HCT116 (cell line): ENCODE measurements at regions not wholly inside any gene's neighbourhood (a gene's known extent, or its start where the extent isn't known, plus 50 kb on each side); places are given as distances from the start of the nearest gene placed in this dataset.
A peak's percentile ranks its signal among the peaks of the same experiment; 100 is the strongest.

Source experiments
- ATAC-seq: fragments of 200-7000 bp; cut with Tn5 transposase; 2 replicates; pipeline ENCODE4 v1.9.1; 2020; ENCODE audit warnings: mild to moderate bottlenecking, moderate library complexity
- BruUV-seq: library from RNA; stranded (reverse); fragments of 400-500 nt; replicated peaks from 2 replicates; lab custom pipeline; 2021; lab: Mats Ljungman, UMichigan
- CTCF ChIA-PET: fragments of 300-600 bp; sonication (Branson Sonifier 250); formaldehyde crosslinking; loops from one replicate; lab custom pipeline; 2021; ENCODE audit warnings: antibody characterized with exemption; lab: Charles Lee
- POLR2A ChIA-PET: fragments of 300-600, 350-600 bp; sonication (Branson Sonifier 250); formaldehyde crosslinking; loops from one replicate; lab custom pipeline; 2021; ENCODE audit warnings: antibody characterized with exemption; lab: Charles Lee
- RAD21 ChIA-PET, 2 experiments: fragments of 300-600 bp; sonication (Branson Sonifier 250); formaldehyde crosslinking; loops; one replicate each; lab custom pipeline; 2023; ENCODE audit warnings: low total read pairs in 2 of 2; ENCODE audit not compliant: uncharacterized antibody in 2 of 2, unreplicated experiment in 2 of 2, low non-redundant PET in 1 of 2; lab: Charles Lee
- DNase-seq: peaks from one replicate; pipeline ENCODE4 v3.0.0-alpha.2; 2010; ENCODE audit warnings: low read depth, low spot score
- H2AFZ ChIP-seq: fragments of 200-600 bp; shearing (Covaris generic), sonication (generic); 2 replicates; pipeline ENCODE4 v1.6.1; 2017; ENCODE audit warnings: low read depth, mixed run types, mixed read lengths, antibody characterized with exemption, low read length; ENCODE audit not compliant: poor library complexity, severe bottlenecking
- H3K27ac ChIP-seq: 2 replicates; pipeline ENCODE4 v1.5.1; 2012; ENCODE audit warnings: low read depth, low read length
- H3K27me3 ChIP-seq: fragments of 200-600 bp; sonication (generic); 2 replicates; pipeline ENCODE4 v1.6.1; 2016; ENCODE audit warnings: mixed run types, low read length, mixed read lengths; ENCODE audit not compliant: insufficient read depth
- H3K36me3 ChIP-seq, 2 experiments: fragments of 200-500 bp in 1 of 2; fragments of 200-600 bp in 1 of 2; sonication (Bioruptor generic) in 1 of 2; sonication (generic) in 1 of 2; 2 replicates each; pipeline versions ENCODE4 v1.5.1 to v1.6.1; 2014 to 2016; ENCODE audit warnings: low read length in 2 of 2, inconsistent platforms in 1 of 2, mixed read lengths in 1 of 2, mixed run types in 1 of 2; ENCODE audit not compliant: insufficient read depth in 2 of 2, control insufficient read depth in 1 of 2
- H3K4me1 ChIP-seq, 2 experiments: fragments of 200-600 bp in 1 of 2; sonication (generic) in 1 of 2; 2 replicates each; pipeline versions ENCODE4 v1.5.1 to v1.6.1; 2012 to 2017; ENCODE audit warnings: low read length in 2 of 2, inconsistent platforms in 1 of 2, mild to moderate bottlenecking in 1 of 2, mixed read lengths in 1 of 2, mixed run types in 1 of 2, moderate library complexity in 1 of 2; ENCODE audit not compliant: insufficient read depth in 2 of 2, control insufficient read depth in 1 of 2
- H3K4me2 ChIP-seq: fragments of 200-600 bp; sonication (generic); 2 replicates; pipeline ENCODE4 v1.6.1; 2017; ENCODE audit warnings: mixed run types, low read length, mixed read lengths
- H3K4me3 ChIP-seq, 2 experiments: fragments of 200-600 bp in 1 of 2; sonication (generic) in 1 of 2; replicated peaks in 1 of 2; 2 replicates each; pipeline ENCODE4 v1.5.1; 2011 to 2016; ENCODE audit warnings: low read length in 2 of 2, control low read depth in 1 of 2, low read depth in 1 of 2, mild to moderate bottlenecking in 1 of 2, mixed read lengths in 1 of 2, mixed run types in 1 of 2
- H3K79me2 ChIP-seq: fragments of 200-600 bp; sonication (generic); 2 replicates; pipeline ENCODE4 v1.6.1; 2017; ENCODE audit warnings: mild to moderate bottlenecking, mixed run types, low read length, moderate library complexity, mixed read lengths; ENCODE audit not compliant: insufficient read depth
- H3K9ac ChIP-seq: fragments of 200-600 bp; sonication (generic); 2 replicates; pipeline ENCODE4 v1.6.1; 2016; ENCODE audit warnings: low read length, mixed read lengths
- H3K9me2 ChIP-seq: fragments of 200-600 bp; sonication (generic), shearing (Covaris generic); 2 replicates; pipeline ENCODE4 v1.6.1; 2017; ENCODE audit warnings: mixed run types, mild to moderate bottlenecking, moderate library complexity; ENCODE audit not compliant: insufficient read depth
- H3K9me3 ChIP-seq, 2 experiments: fragments of 200-500 bp in 1 of 2; fragments of 200-600 bp in 1 of 2; sonication (Bioruptor generic) in 1 of 2; sonication (generic) in 1 of 2; 2 replicates each; pipeline ENCODE4 v1.6.1; 2014 to 2017; ENCODE audit warnings: low read length in 2 of 2, mixed read lengths in 2 of 2, inconsistent platforms in 1 of 2, low read depth in 1 of 2, mild to moderate bottlenecking in 1 of 2, mixed run types in 1 of 2, moderate library complexity in 1 of 2; ENCODE audit not compliant: control insufficient read depth in 1 of 2, insufficient read depth in 1 of 2
- H4K20me1 ChIP-seq: fragments of 200-600 bp; sonication (generic), shearing (Covaris generic); 2 replicates; pipeline ENCODE4 v1.6.1; 2017; ENCODE audit warnings: mixed run types, mild to moderate bottlenecking, moderate library complexity; ENCODE audit not compliant: insufficient read depth
- ELF1 ChIP-seq: IDR thresholded peaks from 2 replicates; pipeline ENCODE4 v1.6.1; 2012; ENCODE audit warnings: low read depth, borderline replicate concordance
- JUND ChIP-seq: IDR thresholded peaks from 2 replicates; pipeline ENCODE4 v1.6.1; 2012
- POLR2AphosphoS5 ChIP-seq: IDR thresholded peaks from 2 replicates; pipeline ENCODE4 v1.6.1; 2011; ENCODE audit warnings: mild to moderate bottlenecking, low read depth, low read length, moderate library complexity
- ZFX ChIP-seq: fragments of 450-650 bp; IDR thresholded peaks from 2 replicates; pipeline ENCODE4 v1.6.1; 2017
- intact Hi-C: fragments of 100-400 bp; cut with micrococcal nuclease; formaldehyde crosslinking; loops from 2 replicates; pipeline ENCODE4 v1.10.0; 2022
- TF ChIP-seq, protein P1 (sequence below): IDR thresholded peaks from 2 replicates; pipeline ENCODE4 v1.6.1; 2011; ENCODE audit warnings: mild to moderate bottlenecking, low read length, moderate library complexity; ENCODE audit not compliant: insufficient replicate concordance; ENCODE audit errors: extremely low read depth
- TF ChIP-seq, protein P2 (sequence below): IDR thresholded peaks from 2 replicates; pipeline ENCODE4 v1.6.1; 2012
- TF ChIP-seq, protein P3 (sequence below), 3 experiments: fragments of 200-600 bp in 1 of 3; sonication (generic) in 1 of 3; IDR thresholded peaks in 2 of 3; conservative IDR thresholded peaks in 1 of 3; 2 replicates each; pipeline ENCODE4 v1.5.1; 2012 to 2017; ENCODE audit warnings: low read depth in 2 of 3, low read length in 2 of 3, antibody characterized with exemption in 1 of 3, borderline replicate concordance in 1 of 3, control low read depth in 1 of 3, mild to moderate bottlenecking in 1 of 3, mixed read lengths in 1 of 3, mixed run types in 1 of 3, moderate library complexity in 1 of 3; ENCODE audit not compliant: insufficient read depth in 1 of 3

DNA sequence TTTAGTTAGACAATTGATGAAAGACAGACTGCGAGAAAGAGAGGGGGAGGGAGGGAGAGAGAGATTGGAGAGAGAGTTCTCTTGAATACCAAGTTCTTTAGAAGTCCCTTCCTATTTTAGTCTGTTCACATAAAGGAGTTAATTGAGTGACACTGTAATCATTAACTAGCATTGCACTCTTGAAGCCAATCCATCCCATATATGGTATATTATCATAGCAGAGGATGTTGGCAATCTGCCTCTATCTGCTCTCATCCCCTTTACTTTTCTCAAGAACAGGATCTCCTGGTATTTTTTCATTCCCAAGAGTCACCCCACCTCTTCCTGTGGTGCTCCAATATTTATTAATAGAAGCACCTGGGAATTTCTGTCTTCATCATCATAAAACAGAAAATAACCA is 959.6 kb upstream of the NDST4 start:
- no peak overlapping the region for H3K4me2 ChIP-seq
- ChIA-PET CTCF (no interaction called here), RAD21 (no interaction called here), POLR2A (no interaction called here)
- no peaks in the 10 kb centered on the region for H3K9me3 ChIP-seq
- H3K79me2 ChIP-seq, result no peaks in the 10 kb centered on the region
- no peak for DNase-seq
- no peaks in the 10 kb centered on the region for H3K4me1 ChIP-seq
- no peak overlapping the region for H3K9ac ChIP-seq
- BruUV-seq, result no TSS peak
- no peak overlapping the region for H3K27ac ChIP-seq
- TF ChIP-seq ZFX, result no peak
- TF ChIP-seq, protein P1, sequence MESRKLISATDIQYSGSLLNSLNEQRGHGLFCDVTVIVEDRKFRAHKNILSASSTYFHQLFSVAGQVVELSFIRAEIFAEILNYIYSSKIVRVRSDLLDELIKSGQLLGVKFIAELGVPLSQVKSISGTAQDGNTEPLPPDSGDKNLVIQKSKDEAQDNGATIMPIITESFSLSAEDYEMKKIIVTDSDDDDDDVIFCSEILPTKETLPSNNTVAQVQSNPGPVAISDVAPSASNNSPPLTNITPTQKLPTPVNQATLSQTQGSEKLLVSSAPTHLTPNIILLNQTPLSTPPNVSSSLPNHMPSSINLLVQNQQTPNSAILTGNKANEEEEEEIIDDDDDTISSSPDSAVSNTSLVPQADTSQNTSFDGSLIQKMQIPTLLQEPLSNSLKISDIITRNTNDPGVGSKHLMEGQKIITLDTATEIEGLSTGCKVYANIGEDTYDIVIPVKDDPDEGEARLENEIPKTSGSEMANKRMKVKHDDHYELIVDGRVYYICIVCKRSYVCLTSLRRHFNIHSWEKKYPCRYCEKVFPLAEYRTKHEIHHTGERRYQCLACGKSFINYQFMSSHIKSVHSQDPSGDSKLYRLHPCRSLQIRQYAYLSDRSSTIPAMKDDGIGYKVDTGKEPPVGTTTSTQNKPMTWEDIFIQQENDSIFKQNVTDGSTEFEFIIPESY, result no peak
- TF ChIP-seq, protein P2, sequence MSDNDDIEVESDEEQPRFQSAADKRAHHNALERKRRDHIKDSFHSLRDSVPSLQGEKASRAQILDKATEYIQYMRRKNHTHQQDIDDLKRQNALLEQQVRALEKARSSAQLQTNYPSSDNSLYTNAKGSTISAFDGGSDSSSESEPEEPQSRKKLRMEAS, result no peak
- TF ChIP-seq JUND, result no peak
- TF ChIP-seq, protein P3, sequence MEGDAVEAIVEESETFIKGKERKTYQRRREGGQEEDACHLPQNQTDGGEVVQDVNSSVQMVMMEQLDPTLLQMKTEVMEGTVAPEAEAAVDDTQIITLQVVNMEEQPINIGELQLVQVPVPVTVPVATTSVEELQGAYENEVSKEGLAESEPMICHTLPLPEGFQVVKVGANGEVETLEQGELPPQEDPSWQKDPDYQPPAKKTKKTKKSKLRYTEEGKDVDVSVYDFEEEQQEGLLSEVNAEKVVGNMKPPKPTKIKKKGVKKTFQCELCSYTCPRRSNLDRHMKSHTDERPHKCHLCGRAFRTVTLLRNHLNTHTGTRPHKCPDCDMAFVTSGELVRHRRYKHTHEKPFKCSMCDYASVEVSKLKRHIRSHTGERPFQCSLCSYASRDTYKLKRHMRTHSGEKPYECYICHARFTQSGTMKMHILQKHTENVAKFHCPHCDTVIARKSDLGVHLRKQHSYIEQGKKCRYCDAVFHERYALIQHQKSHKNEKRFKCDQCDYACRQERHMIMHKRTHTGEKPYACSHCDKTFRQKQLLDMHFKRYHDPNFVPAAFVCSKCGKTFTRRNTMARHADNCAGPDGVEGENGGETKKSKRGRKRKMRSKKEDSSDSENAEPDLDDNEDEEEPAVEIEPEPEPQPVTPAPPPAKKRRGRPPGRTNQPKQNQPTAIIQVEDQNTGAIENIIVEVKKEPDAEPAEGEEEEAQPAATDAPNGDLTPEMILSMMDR (IDR thresholded peaks at IDR 0.05 in 2 of 3, conservative IDR thresholded peaks at IDR 0.05 in 1 of 3; ENCODE audit: borderline replicate concordance in 1 of 3, insufficient read depth in 1 of 3, low read depth in 2 of 3, low read length in 2 of 3), result no peak
- no peak for TF ChIP-seq POLR2AphosphoS5
- no peak for TF ChIP-seq ELF1
- H3K4me3 ChIP-seq, result no peak overlapping the region
- intact Hi-C loops, result no loop called here
- no peaks in the 10 kb centered on the region for H4K20me1 ChIP-seq
- no peaks in the 10 kb centered on the region for H3K36me3 ChIP-seq
- H3K9me2 ChIP-seq, result no peaks in the 10 kb centered on the region
- no peak for ATAC-seq
- H2AFZ ChIP-seq, result peak overlapping the region; percentile 10
- no peaks in the 10 kb centered on the region for H3K27me3 ChIP-seq
